ENCODE measurements at regions not wholly inside any gene's neighbourhood (a gene's known extent, or its start where the extent isn't known, plus 50 kb on each side); places are given as distances from the start of the nearest gene placed in this dataset.

DNA sequence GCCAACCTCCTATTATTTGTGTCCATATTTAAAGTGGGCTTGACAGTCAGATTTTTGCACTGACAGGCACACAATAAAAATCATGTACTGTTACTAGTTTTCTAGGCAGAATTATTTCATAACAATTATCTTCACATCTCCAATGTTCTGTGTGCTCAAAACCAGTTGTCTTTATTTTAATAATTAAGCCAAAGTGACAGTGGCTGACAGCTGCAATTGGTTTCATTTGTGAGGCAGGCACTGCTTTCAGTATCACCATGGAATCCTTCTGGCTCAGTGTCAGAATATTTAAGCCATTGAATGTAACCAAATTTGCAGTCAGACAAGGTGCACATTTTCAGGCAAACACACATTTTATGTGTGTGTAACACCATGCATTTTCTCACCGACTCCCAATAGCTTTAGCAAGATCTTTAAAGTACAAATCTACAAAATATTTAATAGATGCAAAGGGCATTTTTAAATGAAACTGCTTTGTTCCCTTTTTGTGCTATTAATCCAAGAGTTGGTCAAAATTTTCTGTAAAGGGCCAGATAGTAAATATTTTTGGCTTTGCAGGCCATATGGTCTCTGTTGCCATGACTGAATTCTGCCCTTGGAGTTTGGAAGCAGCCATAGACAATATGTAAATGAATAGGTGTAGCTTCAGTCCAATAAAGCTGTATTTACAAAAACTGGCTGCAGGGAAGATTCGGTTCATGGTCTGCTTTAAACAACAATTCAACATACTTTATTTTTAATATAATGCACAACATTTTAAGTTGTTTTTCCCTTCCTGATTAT is 486.0 kb downstream of the KCNJ2 start:
- DNase-seq, result no peak
- TF ChIP-seq, protein P1, sequence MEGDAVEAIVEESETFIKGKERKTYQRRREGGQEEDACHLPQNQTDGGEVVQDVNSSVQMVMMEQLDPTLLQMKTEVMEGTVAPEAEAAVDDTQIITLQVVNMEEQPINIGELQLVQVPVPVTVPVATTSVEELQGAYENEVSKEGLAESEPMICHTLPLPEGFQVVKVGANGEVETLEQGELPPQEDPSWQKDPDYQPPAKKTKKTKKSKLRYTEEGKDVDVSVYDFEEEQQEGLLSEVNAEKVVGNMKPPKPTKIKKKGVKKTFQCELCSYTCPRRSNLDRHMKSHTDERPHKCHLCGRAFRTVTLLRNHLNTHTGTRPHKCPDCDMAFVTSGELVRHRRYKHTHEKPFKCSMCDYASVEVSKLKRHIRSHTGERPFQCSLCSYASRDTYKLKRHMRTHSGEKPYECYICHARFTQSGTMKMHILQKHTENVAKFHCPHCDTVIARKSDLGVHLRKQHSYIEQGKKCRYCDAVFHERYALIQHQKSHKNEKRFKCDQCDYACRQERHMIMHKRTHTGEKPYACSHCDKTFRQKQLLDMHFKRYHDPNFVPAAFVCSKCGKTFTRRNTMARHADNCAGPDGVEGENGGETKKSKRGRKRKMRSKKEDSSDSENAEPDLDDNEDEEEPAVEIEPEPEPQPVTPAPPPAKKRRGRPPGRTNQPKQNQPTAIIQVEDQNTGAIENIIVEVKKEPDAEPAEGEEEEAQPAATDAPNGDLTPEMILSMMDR (IDR thresholded peaks at IDR 0.05), result no peak
- intact Hi-C loops (cut with DNase I; ENCODE audit: low total_unique reads), result no loop called here
- no peak overlapping the region for H3K4me3 ChIP-seq
- H3K36me3 ChIP-seq, result no peaks in the 10 kb centered on the region
- no peaks in the 10 kb centered on the region for H3K4me1 ChIP-seq
- H3K27me3 ChIP-seq, result no peaks in the 10 kb centered on the region
- no peak overlapping the region for H3K27ac ChIP-seq
- H3K9me3 ChIP-seq, result no peaks in the 10 kb centered on the region

DNA sequence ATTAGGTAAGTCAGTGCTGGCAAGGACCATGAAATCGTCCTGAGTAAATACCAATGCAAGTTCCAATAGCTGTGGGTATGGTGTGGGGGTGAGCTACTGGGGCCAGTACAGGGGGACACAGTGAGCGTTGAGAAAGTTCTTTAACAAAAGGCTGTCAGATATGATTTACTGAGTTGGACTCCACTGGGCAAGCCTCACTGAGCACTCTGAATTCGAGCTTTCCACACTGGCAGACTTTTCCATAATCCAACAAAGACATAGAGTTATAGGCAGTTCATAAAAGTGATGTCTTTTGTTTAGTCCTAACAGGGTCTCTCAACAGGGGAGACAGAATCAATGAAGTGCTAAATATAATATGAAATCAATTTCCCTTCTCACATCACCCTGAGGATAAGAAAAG is 489.0 kb downstream of the KCNJ2 start:
- intact Hi-C loops (cut with DNase I; ENCODE audit: low total_unique reads), result no loop called here
- DNase-seq, result no peak

DNA sequence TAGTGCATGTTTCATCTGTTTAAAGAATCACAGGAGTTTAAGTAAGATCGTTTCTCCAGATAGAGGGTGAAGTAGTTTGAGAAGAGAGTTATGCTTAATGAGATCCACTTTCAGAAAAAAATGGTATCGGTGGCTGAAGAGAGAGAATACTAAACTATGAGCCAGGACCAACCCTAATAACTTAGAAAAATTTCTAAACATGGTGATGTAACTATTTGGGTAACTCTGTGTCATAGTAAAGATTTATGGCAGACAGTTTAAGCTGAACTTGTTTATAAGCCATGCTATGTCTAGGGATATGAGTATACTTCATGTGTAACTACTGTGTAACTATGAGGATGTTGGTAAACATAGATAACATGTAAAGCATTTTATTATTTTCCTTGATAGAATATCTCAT is 489.5 kb downstream of the KCNJ2 start:
- TF ChIP-seq, protein P1 (IDR thresholded peaks at IDR 0.05), result no peak
- H3K4me3 ChIP-seq, result no peak overlapping the region
- no peaks in the 10 kb centered on the region for H3K36me3 ChIP-seq
- no peaks in the 10 kb centered on the region for H3K27me3 ChIP-seq
- H3K9me3 ChIP-seq, result no peaks in the 10 kb centered on the region
- intact Hi-C loops (cut with DNase I; ENCODE audit: low total_unique reads), result no loop called here
- H3K4me1 ChIP-seq, result no peaks in the 10 kb centered on the region
- no peak overlapping the region for H3K27ac ChIP-seq
- DNase-seq, result no peak

More for the DNA sequence above, 489.0 kb downstream of the KCNJ2 start:
- no peaks in the 10 kb centered on the region for H3K4me1 ChIP-seq
- TF ChIP-seq, protein P1 (IDR thresholded peaks at IDR 0.05), result no peak
- H3K4me3 ChIP-seq, result no peak overlapping the region
- H3K27me3 ChIP-seq, result no peaks in the 10 kb centered on the region
- H3K36me3 ChIP-seq, result no peaks in the 10 kb centered on the region
- no peak overlapping the region for H3K27ac ChIP-seq
- no peaks in the 10 kb centered on the region for H3K9me3 ChIP-seq

DNA sequence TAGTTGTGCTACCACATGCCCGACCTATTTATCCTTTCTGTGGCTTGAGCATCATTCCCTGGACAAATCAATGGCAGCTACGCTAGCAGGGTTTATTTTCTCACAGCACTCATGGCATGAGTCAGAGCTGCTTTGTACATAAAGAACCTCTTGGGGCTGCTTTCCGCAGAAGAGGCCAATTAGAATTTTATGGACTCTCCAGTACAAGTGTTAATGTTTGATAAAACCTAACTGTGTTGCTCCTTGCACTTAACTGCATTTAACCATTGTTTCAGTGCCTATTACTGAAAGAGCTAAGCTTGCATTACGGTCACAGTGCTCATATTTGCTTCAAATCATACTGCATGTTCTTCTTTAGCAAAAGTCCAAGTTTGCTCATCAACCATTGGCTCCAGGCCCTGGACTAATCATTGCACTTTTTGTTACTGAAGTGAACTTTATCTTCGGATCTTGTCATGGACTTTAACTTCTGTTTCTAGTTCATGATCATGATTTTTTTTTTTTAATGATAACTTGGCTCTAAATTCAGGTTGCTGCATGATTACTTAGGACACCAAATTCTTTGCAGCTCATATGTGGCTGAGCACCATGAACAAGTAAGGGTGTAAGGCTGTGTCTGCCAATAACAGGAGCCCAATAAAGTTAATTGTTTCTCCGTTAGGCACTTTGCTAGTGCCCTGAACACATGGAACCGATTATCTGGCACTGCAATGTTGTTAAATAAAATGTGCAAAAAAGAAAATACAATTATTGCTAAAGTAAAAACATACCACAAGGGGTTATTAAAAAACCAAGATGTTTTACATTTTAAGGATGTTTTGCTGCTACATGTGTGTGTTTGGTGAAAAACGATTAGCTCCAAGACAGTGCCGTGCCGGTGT is 492.2 kb downstream of the KCNJ2 start:
- TF ChIP-seq, protein P1 (IDR thresholded peaks at IDR 0.05), result no peak
- no peaks in the 10 kb centered on the region for H3K4me1 ChIP-seq
- intact Hi-C loops (cut with DNase I; ENCODE audit: low total_unique reads), result no loop called here
- H3K36me3 ChIP-seq, result no peaks in the 10 kb centered on the region
- H3K9me3 ChIP-seq, result no peaks in the 10 kb centered on the region
- no peak overlapping the region for H3K4me3 ChIP-seq
- H3K27ac ChIP-seq, result no peak overlapping the region
- H3K27me3 ChIP-seq, result no peaks in the 10 kb centered on the region
- no peak for DNase-seq

DNA sequence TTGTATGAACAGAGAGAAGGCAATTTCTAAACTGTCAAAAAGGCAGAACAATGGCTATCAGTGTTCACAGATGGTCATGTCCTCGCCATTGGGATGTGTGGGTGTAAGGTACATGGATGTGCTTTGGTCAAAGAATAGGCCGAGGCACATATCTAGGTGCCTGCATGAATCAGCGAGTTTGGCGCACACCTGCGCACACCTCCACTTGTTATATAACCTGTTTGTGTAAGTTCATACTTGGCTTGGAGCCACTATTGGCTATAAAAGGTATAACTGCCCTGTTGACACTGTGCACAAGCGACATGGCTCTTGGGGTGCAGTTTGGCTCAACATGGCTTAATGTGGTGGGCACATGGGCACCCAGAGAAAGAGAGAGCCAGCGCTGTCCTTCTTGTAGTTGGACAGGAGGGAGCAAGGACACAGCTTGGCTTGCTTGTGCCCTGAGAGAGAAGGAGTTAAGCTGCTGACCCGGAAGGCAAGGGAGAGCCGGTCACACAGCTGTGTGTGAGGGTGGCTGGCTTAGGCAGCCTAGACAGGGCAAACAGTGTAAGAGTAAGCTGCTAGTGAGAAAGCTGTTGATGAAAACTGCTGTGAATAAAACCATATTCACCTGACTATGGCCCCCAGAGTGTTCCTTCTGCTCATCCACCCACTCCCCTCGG is 499.1 kb downstream of the KCNJ2 start:
- H3K27me3 ChIP-seq, result no peaks in the 10 kb centered on the region
- H3K4me1 ChIP-seq, result no peaks in the 10 kb centered on the region
- intact Hi-C loops (cut with DNase I; ENCODE audit: low total_unique reads), result no loop called here
- no peak overlapping the region for H3K27ac ChIP-seq
- TF ChIP-seq, protein P1 (IDR thresholded peaks at IDR 0.05), result no peak
- DNase-seq, result no peak
- H3K9me3 ChIP-seq, result no peaks in the 10 kb centered on the region
- no peak overlapping the region for H3K4me3 ChIP-seq
- no peaks in the 10 kb centered on the region for H3K36me3 ChIP-seq

Measured in tibial artery (tissue), 4 donors.